HepG2 (cell line): ENCODE measurements at regions not wholly inside any gene's neighbourhood (a gene's known extent, or its start where the extent isn't known, plus 50 kb on each side); places are given as distances from the start of the nearest gene placed in this dataset.
"Not testable (repeated sequence)": the region's sequence is repeated elsewhere in the genome, so short reads cannot be mapped to it uniquely, and the experiment has no call there.

Source experiments
- ATAC-seq: fragments of 200-7000 bp; cut with Tn5 transposase; 3 replicates; pipeline ENCODE4 v1.9.1; 2020; ENCODE audit warnings: mild to moderate bottlenecking, moderate library complexity
- BruUV-seq: library from RNA; stranded (reverse); fragments of 400-500 nt; replicated peaks from 2 replicates; lab custom pipeline; 2021; lab: Mats Ljungman, UMichigan
- CTCF ChIA-PET: fragments of 300-600 bp; formaldehyde crosslinking; extraction: SDS; loops from one replicate; lab custom pipeline; 2021; ENCODE audit warnings: low total read pairs, inconsistent platforms, low intra/inter-chr PET ratio; lab: Yijun Ruan, JAX
- POLR2A ChIA-PET: fragments of 350-600 bp; sonication (Branson Sonifier 250); formaldehyde crosslinking; loops from one replicate; lab custom pipeline; 2020; ENCODE audit warnings: antibody characterized with exemption, inconsistent platforms; lab: Yijun Ruan, JAX
- DNase-seq: peaks from one replicate; pipeline ENCODE4 v3.0.0-alpha.2; 2015; ENCODE audit warnings: low spot score
- FAIRE-seq: peaks from 3 replicates; lab custom pipeline; 2011; peaks lifted over from hg19 to GRCh38; lab: Jason Lieb, UNC
- H2AFZ ChIP-seq: one replicate; pipeline ENCODE4 v1.6.1; 2011; ENCODE audit warnings: low read length, inconsistent platforms
- H3K27ac ChIP-seq: fragments of 300-600 bp; 3 replicates; pipeline ENCODE4 v1.8.0; 2011; ENCODE audit warnings: mixed run types, mild to moderate bottlenecking, mixed read lengths, low read length, inconsistent platforms; ENCODE audit not compliant: insufficient read depth; ENCODE audit errors: extremely low read length
- H3K27me3 ChIP-seq, 2 experiments: fragments of 200-600 bp in 1 of 2; 2 replicates in 1 of 2; 3 replicates in 1 of 2; pipeline versions ENCODE4 v1.6.0 to v1.8.0; 2011; ENCODE audit warnings: low read length in 2 of 2, mild to moderate bottlenecking in 2 of 2, moderate library complexity in 2 of 2, inconsistent platforms in 1 of 2; ENCODE audit not compliant: insufficient read depth in 2 of 2, control insufficient read depth in 1 of 2
- H3K36me3 ChIP-seq, 2 experiments: fragments of 200-600 bp in 1 of 2; replicated peaks in 1 of 2; 2 replicates in 1 of 2; 3 replicates in 1 of 2; pipeline versions ENCODE4 v1.5.1 to v1.8.0; 2011; ENCODE audit warnings: low read length in 2 of 2, inconsistent platforms in 1 of 2; ENCODE audit not compliant: insufficient read depth in 2 of 2, control insufficient read depth in 1 of 2
- H3K4me1 ChIP-seq: 2 replicates; pipeline ENCODE4 v1.5.1; 2012; ENCODE audit warnings: low read length, inconsistent platforms; ENCODE audit not compliant: insufficient read depth
- H3K4me2 ChIP-seq: 2 replicates; pipeline ENCODE4 v1.6.0; 2011; ENCODE audit warnings: low read depth, low read length, inconsistent platforms
- H3K4me3 ChIP-seq, 3 experiments: fragments of 200-600 bp in 1 of 3; sonication (generic), shearing (Covaris generic) in 1 of 3; replicated peaks in 1 of 3; 2 replicates each; pipeline ENCODE4 v1.5.1; 2011 to 2016; ENCODE audit warnings: low read length in 3 of 3, inconsistent platforms in 2 of 3, low read depth in 2 of 3, mild to moderate bottlenecking in 2 of 3, control low read depth in 1 of 3, mixed read lengths in 1 of 3; ENCODE audit not compliant: insufficient read depth in 1 of 3
- H3K79me2 ChIP-seq: one replicate; pipeline ENCODE4 v1.6.1; 2011; ENCODE audit warnings: low read length, inconsistent platforms; ENCODE audit not compliant: insufficient read depth
- H3K9ac ChIP-seq: 2 replicates; pipeline ENCODE4 v1.6.0; 2011; ENCODE audit warnings: mild to moderate bottlenecking, low read depth, low read length, inconsistent platforms; ENCODE audit not compliant: insufficient read depth
- H3K9me3 ChIP-seq: 2 replicates; pipeline ENCODE4 v1.5.1; 2012; ENCODE audit warnings: mild to moderate bottlenecking, low read length
- H4K20me1 ChIP-seq: 2 replicates; pipeline ENCODE4 v1.6.0; 2011; ENCODE audit warnings: inconsistent platforms, mild to moderate bottlenecking, low read length, moderate library complexity; ENCODE audit not compliant: insufficient read depth
- FIP1L1 ChIP-seq: fragments of 200-400 bp; formaldehyde crosslinking; IDR thresholded peaks from 2 replicates; pipeline ENCODE4 v1.6.1; 2018; ENCODE audit warnings: low read depth, mild to moderate bottlenecking, low read length, moderate library complexity, borderline replicate concordance; ENCODE audit not compliant: insufficient read depth
- GTF2F1 ChIP-seq: fragments of 150-350 bp; IDR thresholded peaks from 2 replicates; pipeline ENCODE4 v1.6.1; 2014; ENCODE audit warnings: low read length
- IRF2 ChIP-seq: IDR thresholded peaks from 2 replicates; pipeline ENCODE4 v1.6.1; 2018; ENCODE audit warnings: missing genetic modification reagents, missing compliant biosample characterization
- JDP2 ChIP-seq: sonication (generic); formaldehyde crosslinking; IDR thresholded peaks from 2 replicates; pipeline ENCODE4 v1.8.1; 2022; ENCODE audit warnings: missing genetic modification reagents, borderline replicate concordance
- KLF16 ChIP-seq, 2 experiments: sonication (generic) in 1 of 2; formaldehyde crosslinking in 1 of 2; IDR thresholded peaks; 2 replicates each; pipeline versions ENCODE4 v1.6.1 to v1.8.0; 2016 to 2023; ENCODE audit warnings: missing genetic modification reagents in 2 of 2, missing compliant biosample characterization in 1 of 2
- KMT2B ChIP-seq: IDR thresholded peaks from 2 replicates; pipeline ENCODE4 v1.6.1; 2016; ENCODE audit warnings: missing genetic modification reagents, missing compliant biosample characterization
- MXI1 ChIP-seq: IDR thresholded peaks from 3 replicates; pipeline ENCODE4 v1.6.1; 2012; ENCODE audit warnings: low read depth, low read length, inconsistent platforms, borderline replicate concordance
- MZF1 ChIP-seq: sonication (generic); formaldehyde crosslinking; IDR thresholded peaks from 2 replicates; pipeline ENCODE4 v1.8.1; 2023; ENCODE audit warnings: mild to moderate bottlenecking, missing genetic modification reagents, borderline replicate concordance
- POLR2AphosphoS2 ChIP-seq: IDR thresholded peaks from 2 replicates; pipeline ENCODE4 v1.6.1; 2011; ENCODE audit warnings: low read depth, low read length, improper control_type of control experiment
- RCOR2 ChIP-seq: IDR thresholded peaks from 2 replicates; pipeline ENCODE4 v1.6.1; 2016; ENCODE audit warnings: missing biosample characterization, missing genetic modification reagents
- TCF12 ChIP-seq, 2 experiments: fragments of 450-650 bp in 1 of 2; sonication (generic) in 1 of 2; formaldehyde crosslinking in 1 of 2; IDR thresholded peaks; 2 replicates each; pipeline versions ENCODE4 v1.6.1 to v1.8.0; 2017 to 2022; ENCODE audit warnings: antibody characterized with exemption in 1 of 2, mild to moderate bottlenecking in 1 of 2, missing genetic modification reagents in 1 of 2, moderate library complexity in 1 of 2
- ZC3H4 ChIP-seq: sonication (generic); formaldehyde crosslinking; IDR thresholded peaks from 2 replicates; pipeline ENCODE4 v1.4.0; 2020; ENCODE audit warnings: missing genetic modification reagents, borderline replicate concordance
- ZNF691 ChIP-seq: sonication (generic); formaldehyde crosslinking; IDR thresholded peaks from 2 replicates; pipeline ENCODE4 v1.4.0; 2020; ENCODE audit warnings: missing genetic modification reagents, low read depth, mild to moderate bottlenecking, borderline replicate concordance
- WGBS: methylation state at CpG from one replicate; pipeline ENCODE4 v1.1.6; 2017; ENCODE audit warnings: low lambda C conversion rate; 5-methylcytosine and 5-hydroxymethylcytosine counted together
- in situ Hi-C: cut with HindIII; loops from 2 replicates; pipeline ENCODE4 v1.10.0; 2017; ENCODE audit warnings: low pct_unique_long_range_greater_than_20kb; ENCODE audit not compliant: extremely low pct_ligation_motif_present
- intact Hi-C: fragments of 100-400 bp; cut with micrococcal nuclease; formaldehyde crosslinking; loops from one replicate; pipeline ENCODE4 v1.10.0; 2022; ENCODE audit not compliant: unreplicated experiment
- TF ChIP-seq, protein P1 (sequence below): sonication (generic); formaldehyde crosslinking; conservative IDR thresholded peaks from 2 replicates; pipeline ENCODE4 v1.8.1; 2023; ENCODE audit warnings: missing genetic modification reagents

GRCh38 chr4:34422472-34423175, 1821.7 kb downstream of the ARAP2 start (continued):
- no peak for TF ChIP-seq ZNF691 (CRISPR knock-in tag)

DNA sequence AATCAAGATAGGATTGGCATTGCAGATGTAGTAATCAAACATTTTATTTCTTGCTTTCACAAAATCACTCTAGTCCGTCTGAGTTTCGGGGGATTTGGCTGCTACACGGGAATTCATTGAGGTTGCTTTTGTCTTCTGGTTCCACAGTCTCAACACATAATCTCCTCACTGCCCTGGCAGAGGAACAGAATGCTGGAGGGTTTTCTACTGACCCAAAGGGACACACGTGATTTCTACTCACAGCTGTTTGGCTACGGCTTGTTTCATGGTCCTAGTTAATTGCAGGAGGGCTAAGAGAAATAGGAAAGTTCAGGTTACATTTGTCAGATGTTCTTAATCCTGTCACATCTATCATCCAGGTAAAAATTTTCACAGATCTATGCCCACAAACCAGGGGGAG, 1811.6 kb downstream of the ARAP2 start:
- POLR2A ChIA-PET, result no interaction called here
- in situ Hi-C loops, result no loop called here
- H3K27me3 ChIP-seq, result no peaks in the 10 kb centered on the region
- H2AFZ ChIP-seq, result no peak overlapping the region
- no peaks in the 10 kb centered on the region for H3K9me3 ChIP-seq
- BruUV-seq, result no TSS peak
- TF ChIP-seq POLR2AphosphoS2, result no peak
- no peak for TF ChIP-seq MXI1
- TF ChIP-seq RCOR2 (CRISPR knock-in tag), result no peak
- no peak for TF ChIP-seq KMT2B (CRISPR knock-in tag)
- no peak for TF ChIP-seq KLF16 (CRISPR knock-in tag; IDR thresholded peaks at IDR 0.05)
- no peak for TF ChIP-seq FIP1L1
- TF ChIP-seq MZF1 (CRISPR knock-in tag), result no peak
- no peak for TF ChIP-seq JDP2 (CRISPR knock-in tag)
- no peak for TF ChIP-seq TCF12 (IDR thresholded peaks at IDR 0.05)
- TF ChIP-seq TCF12 (CRISPR knock-in tag; IDR thresholded peaks at IDR 0.05), result no peak
- TF ChIP-seq GTF2F1, result no peak
- TF ChIP-seq, protein P1, sequence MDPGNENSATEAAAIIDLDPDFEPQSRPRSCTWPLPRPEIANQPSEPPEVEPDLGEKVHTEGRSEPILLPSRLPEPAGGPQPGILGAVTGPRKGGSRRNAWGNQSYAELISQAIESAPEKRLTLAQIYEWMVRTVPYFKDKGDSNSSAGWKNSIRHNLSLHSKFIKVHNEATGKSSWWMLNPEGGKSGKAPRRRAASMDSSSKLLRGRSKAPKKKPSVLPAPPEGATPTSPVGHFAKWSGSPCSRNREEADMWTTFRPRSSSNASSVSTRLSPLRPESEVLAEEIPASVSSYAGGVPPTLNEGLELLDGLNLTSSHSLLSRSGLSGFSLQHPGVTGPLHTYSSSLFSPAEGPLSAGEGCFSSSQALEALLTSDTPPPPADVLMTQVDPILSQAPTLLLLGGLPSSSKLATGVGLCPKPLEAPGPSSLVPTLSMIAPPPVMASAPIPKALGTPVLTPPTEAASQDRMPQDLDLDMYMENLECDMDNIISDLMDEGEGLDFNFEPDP, result no peak
- TF ChIP-seq ZC3H4 (CRISPR knock-in tag), result no peak
- no peak for TF ChIP-seq IRF2
- CTCF ChIA-PET, result no interaction called here
- H3K27ac ChIP-seq, result no peak overlapping the region
- H3K4me3 ChIP-seq, result no peak overlapping the region
- DNase-seq (no peak), FAIRE-seq (no peak), ATAC-seq (no peak)
- H3K4me1 ChIP-seq, result no peaks in the 10 kb centered on the region
- H3K4me2 ChIP-seq, result no peak overlapping the region
- no peak overlapping the region for H3K9ac ChIP-seq
- 3% methylated on average over 5 of the region's 5 CpGs for WGBS
- intact Hi-C loops, result no loop called here
- no peaks in the 10 kb centered on the region for H4K20me1 ChIP-seq
- no peaks in the 10 kb centered on the region for H3K79me2 ChIP-seq
- no peaks in the 10 kb centered on the region for H3K36me3 ChIP-seq

DNA sequence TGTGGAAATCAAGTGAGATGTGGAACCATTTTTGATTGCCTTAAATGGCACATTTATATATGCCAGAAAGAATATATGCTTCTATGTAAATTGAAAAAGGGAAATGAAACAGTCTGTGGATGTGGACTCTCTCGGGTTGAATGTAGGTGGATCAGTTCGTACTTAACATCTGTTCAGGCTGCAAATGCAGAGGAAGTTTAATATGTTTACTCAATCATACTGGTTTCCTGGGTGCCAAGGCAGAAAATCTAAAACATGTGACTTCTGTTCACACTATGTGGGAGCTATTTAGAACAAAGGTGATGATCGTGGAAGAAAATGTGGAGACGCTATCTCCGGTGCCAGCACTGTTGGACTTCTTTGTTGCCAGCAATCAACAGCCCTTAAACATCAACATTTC, 1809.9 kb downstream of the ARAP2 start:
- in situ Hi-C loops, H3K9me3 ChIP-seq, FAIRE-seq, H3K27ac ChIP-seq, CTCF ChIA-PET, BruUV-seq, DNase-seq, ATAC-seq, H4K20me1 ChIP-seq, H3K4me1 ChIP-seq, H3K79me2 ChIP-seq, H3K27me3 ChIP-seq, POLR2A ChIA-PET, H3K9ac ChIP-seq, H3K36me3 ChIP-seq, H3K4me3 ChIP-seq, H2AFZ ChIP-seq, H3K4me2 ChIP-seq, intact Hi-C loops: not testable (repeated sequence)
- 28% methylated on average over 5 of the region's 5 CpGs for WGBS
